Activated CD4-positive, alpha-beta memory T cell treated with anti-CD3 and anti-CD28 coated beads, Interleukin-2, amount 10 ng/mL, durations not matched to agents 7 days and 5 days (primary cell): ENCODE measurements at regions not wholly inside any gene's neighbourhood (a gene's known extent, or its start where the extent isn't known, plus 50 kb on each side); places are given as distances from the start of the nearest gene placed in this dataset.

Source experiments
- CTCF ChIA-PET: fragments of 350-600 bp; sonication (Branson Sonifier 250); formaldehyde crosslinking; loops from one replicate; lab custom pipeline; 2021; ENCODE audit warnings: antibody characterized with exemption, inconsistent platforms; lab: Charles Lee
- POLR2A ChIA-PET: fragments of 350-600 bp; sonication (Branson Sonifier 250); formaldehyde crosslinking; loops from one replicate; lab custom pipeline; 2021; ENCODE audit warnings: antibody characterized with exemption; lab: Charles Lee
- DNase-seq: peaks from one replicate; pipeline ENCODE4 v3.0.0-alpha.2; 2020
- H3K27ac Mint-ChIP-seq: one replicate; pipeline ENCODE4 v1.8.0; 2021; ENCODE audit warnings: mild to moderate bottlenecking, mixed read lengths
- H3K27me3 Mint-ChIP-seq: one replicate; pipeline ENCODE4 v1.8.0; 2021; ENCODE audit warnings: mixed read lengths
- H3K36me3 Mint-ChIP-seq: one replicate; pipeline ENCODE4 v1.8.0; 2021; ENCODE audit warnings: low read depth, mixed read lengths
- H3K4me1 Mint-ChIP-seq: one replicate; pipeline ENCODE4 v1.8.0; 2021; ENCODE audit warnings: mixed read lengths
- H3K4me3 Mint-ChIP-seq: one replicate; pipeline ENCODE4 v1.8.0; 2021; ENCODE audit warnings: mild to moderate bottlenecking, mixed read lengths
- H3K9me3 Mint-ChIP-seq: one replicate; pipeline ENCODE4 v1.8.0; 2021; ENCODE audit warnings: mixed read lengths

- CTCF ChIA-PET: no interaction called here
- Mint-ChIP-seq H3K27ac (no peak overlapping the region), H3K36me3 (no peaks in the 10 kb centered on the region), H3K4me1 (no peaks in the 10 kb centered on the region), H3K9me3 (no peaks in the 10 kb centered on the region), H3K4me3 (no peak overlapping the region), H3K27me3 (no peaks in the 10 kb centered on the region)
- POLR2A ChIA-PET: no interaction called here
- no peak for DNase-seq
Observed at GRCh38 chr7:15041226-15041625, 138.7 kb upstream of the DGKB start.

DNA sequence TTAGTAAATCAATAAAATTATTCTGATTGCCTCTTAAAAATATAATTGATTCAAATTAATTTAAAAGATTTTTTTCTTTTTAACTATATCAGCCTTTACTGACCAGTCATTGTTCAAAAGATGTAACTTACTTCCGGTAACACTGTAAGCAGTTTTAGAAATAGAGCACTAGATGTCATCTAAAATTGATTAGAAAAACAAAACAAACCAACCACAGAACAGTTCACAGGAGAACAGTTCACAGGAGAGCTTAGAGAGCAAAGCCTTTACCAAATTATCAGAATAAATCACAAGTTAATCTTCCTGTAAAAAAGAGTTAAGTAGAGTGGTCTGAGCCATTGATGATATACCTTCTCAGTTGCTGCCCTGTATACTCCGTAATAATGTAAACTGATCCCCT, 133.3 kb upstream of the DGKB start:
- no peak for DNase-seq
- ChIA-PET POLR2A (no interaction called here), CTCF (no interaction called here)
- no peak overlapping the region for H3K27ac Mint-ChIP-seq
- no peaks in the 10 kb centered on the region for H3K36me3 Mint-ChIP-seq
- no peaks in the 10 kb centered on the region for H3K27me3 Mint-ChIP-seq
- H3K4me3 Mint-ChIP-seq: no peak overlapping the region
- H3K4me1 Mint-ChIP-seq: no peaks in the 10 kb centered on the region
- H3K9me3 Mint-ChIP-seq: no peaks in the 10 kb centered on the region

DNA sequence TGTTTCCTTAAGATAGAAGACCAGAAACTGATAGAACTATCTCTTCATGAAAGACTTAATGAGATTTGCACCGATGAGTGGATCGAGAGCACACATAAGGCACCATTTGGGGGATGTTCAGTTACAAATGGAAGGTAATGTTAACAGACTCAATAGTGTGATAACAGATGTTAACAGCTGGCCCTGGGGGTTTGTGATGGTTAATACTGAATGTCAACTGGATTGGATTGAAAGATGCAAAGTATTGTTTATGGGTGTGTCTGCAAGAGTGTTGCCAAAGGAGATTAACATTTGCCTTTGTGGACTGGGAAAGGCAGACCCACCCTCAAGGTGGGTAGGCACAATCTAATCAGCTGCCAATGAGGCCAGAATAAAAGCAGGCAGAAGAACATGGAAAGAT, 130.5 kb upstream of the DGKB start:
- CTCF ChIA-PET: no interaction called here
- H3K27me3 Mint-ChIP-seq: no peaks in the 10 kb centered on the region
- POLR2A ChIA-PET: no interaction called here
- no peaks in the 10 kb centered on the region for H3K9me3 Mint-ChIP-seq
- DNase-seq: no peak
- H3K4me3 Mint-ChIP-seq: no peak overlapping the region
- no peaks in the 10 kb centered on the region for H3K4me1 Mint-ChIP-seq
- H3K27ac Mint-ChIP-seq: no peak overlapping the region
- H3K36me3 Mint-ChIP-seq: no peaks in the 10 kb centered on the region

GRCh38 chr7:15018981-15019380, 116.4 kb upstream of the DGKB start:
- Mint-ChIP-seq H3K36me3 (no peaks in the 10 kb centered on the region), H3K27ac (no peak overlapping the region), H3K27me3 (no peaks in the 10 kb centered on the region), H3K9me3 (no peaks in the 10 kb centered on the region), H3K4me1 (no peaks in the 10 kb centered on the region), H3K4me3 (no peak overlapping the region)
- ChIA-PET POLR2A (no interaction called here), CTCF (no interaction called here)
- no peak for DNase-seq

DNA sequence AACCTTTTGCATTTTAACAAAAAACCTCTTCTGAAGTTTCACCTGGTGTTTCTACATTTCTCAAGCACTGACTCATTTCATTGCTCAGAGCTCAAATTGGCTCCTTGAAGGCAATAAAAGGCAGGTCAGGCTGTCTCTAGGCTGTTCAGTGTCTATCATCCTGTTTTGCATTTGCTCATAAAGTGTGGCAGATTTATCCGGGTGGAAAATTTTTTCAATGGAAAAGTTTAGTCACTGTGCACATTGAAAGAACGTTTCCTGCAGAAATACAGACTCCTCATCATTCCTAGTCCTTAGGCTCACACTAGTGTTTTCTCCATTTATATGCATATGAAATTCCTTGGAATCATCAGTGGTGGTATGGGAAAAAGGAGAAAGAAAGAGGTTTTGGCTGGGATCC, 114.2 kb upstream of the DGKB start:
- H3K9me3 Mint-ChIP-seq: no peaks in the 10 kb centered on the region
- no peak overlapping the region for H3K4me3 Mint-ChIP-seq
- POLR2A ChIA-PET: no interaction called here
- CTCF ChIA-PET: interaction anchor here (0.7 to 1.6 kb wide), 2 partner anchors 8 to 318 kb away, joined by 3 to 4 read pairs; no protein-coding TSS in a partner anchor
- no peaks in the 10 kb centered on the region for H3K36me3 Mint-ChIP-seq
- H3K27me3 Mint-ChIP-seq: no peaks in the 10 kb centered on the region
- no peaks in the 10 kb centered on the region for H3K4me1 Mint-ChIP-seq
- no peak overlapping the region for H3K27ac Mint-ChIP-seq
- DNase-seq: no peak

DNA sequence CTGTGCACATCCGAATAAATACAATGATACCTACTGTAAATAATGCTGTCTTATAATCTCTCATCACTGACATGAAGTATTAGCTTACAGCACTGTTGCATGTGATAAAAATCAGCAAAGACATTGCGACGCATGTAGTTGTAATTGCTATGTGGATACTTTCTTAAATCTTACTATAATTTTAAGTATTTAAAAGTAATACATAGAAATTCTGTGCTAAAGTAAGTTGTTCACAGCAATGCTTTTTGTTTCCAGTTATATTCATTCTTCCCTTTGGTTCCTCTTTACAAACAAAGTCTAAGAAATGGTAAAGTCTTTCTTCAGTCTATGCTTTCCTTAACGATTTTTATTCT, 113.7 kb upstream of the DGKB start:
- POLR2A ChIA-PET: no interaction called here
- CTCF ChIA-PET: interaction anchor here (0.7 to 1.6 kb wide), 5 partner anchors 9 to 317 kb away, joined by 3 to 6 read pairs (median 4); no protein-coding TSS in a partner anchor

GRCh38 chr7:15015545-15016314, 113.2 kb upstream of the DGKB start:
- CTCF ChIA-PET: interaction anchor here (0.7 to 1.6 kb wide), 6 partner anchors 8 to 316 kb away, joined by 3 to 6 read pairs (median 4); no protein-coding TSS in a partner anchor
- Mint-ChIP-seq H3K36me3 (no peaks in the 10 kb centered on the region), H3K4me1 (no peaks in the 10 kb centered on the region), H3K27ac (no peak overlapping the region), H3K27me3 (no peaks in the 10 kb centered on the region), H3K4me3 (no peak overlapping the region), H3K9me3 (no peaks in the 10 kb centered on the region)
- POLR2A ChIA-PET: no interaction called here
- DNase-seq: no peak

More for the DNA sequence above, 113.7 kb upstream of the DGKB start:
- no peak for DNase-seq
- no peaks in the 10 kb centered on the region for H3K9me3 Mint-ChIP-seq
- H3K27me3 Mint-ChIP-seq: no peaks in the 10 kb centered on the region
- H3K36me3 Mint-ChIP-seq: no peaks in the 10 kb centered on the region
- no peaks in the 10 kb centered on the region for H3K4me1 Mint-ChIP-seq
- no peak overlapping the region for H3K27ac Mint-ChIP-seq
- no peak overlapping the region for H3K4me3 Mint-ChIP-seq

GRCh38 chr7:15012135-15012534, 109.6 kb upstream of the DGKB start:
- ChIA-PET POLR2A (no interaction called here), CTCF (no interaction called here)
- H3K4me1 Mint-ChIP-seq: no peaks in the 10 kb centered on the region

DNA sequence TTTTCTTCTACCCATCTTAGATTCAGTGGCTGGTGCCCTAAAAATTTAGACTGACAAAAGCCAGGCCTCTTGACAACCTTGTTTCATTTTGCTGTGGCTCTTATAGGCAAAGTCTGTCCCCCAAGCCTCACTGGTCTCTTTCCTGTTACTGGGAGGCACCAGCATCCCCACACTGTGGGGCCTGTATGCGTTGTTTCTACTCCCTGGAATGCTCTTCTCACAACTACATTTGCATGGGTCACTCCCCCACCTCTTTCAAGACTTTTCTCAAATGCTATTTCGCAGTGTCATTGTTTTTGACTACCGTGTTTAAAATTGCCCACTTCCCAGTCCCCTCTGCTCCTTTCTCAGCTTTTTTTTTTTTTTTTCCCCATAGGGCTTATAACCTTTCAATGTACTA, 108.7 kb upstream of the DGKB start:
- H3K27ac Mint-ChIP-seq: no peak overlapping the region
- H3K9me3 Mint-ChIP-seq: no peaks in the 10 kb centered on the region
- no peaks in the 10 kb centered on the region for H3K4me1 Mint-ChIP-seq
- ChIA-PET POLR2A (no interaction called here), CTCF (no interaction called here)
- no peak overlapping the region for H3K4me3 Mint-ChIP-seq
- H3K27me3 Mint-ChIP-seq: no peaks in the 10 kb centered on the region
- no peak for DNase-seq
- H3K36me3 Mint-ChIP-seq: no peaks in the 10 kb centered on the region

More at GRCh38 chr7:15012135-15012534, 109.6 kb upstream of the DGKB start:
- H3K27me3 Mint-ChIP-seq: no peaks in the 10 kb centered on the region
- no peaks in the 10 kb centered on the region for H3K36me3 Mint-ChIP-seq
- no peak overlapping the region for H3K27ac Mint-ChIP-seq
- DNase-seq: no peak
- no peaks in the 10 kb centered on the region for H3K9me3 Mint-ChIP-seq
- no peak overlapping the region for H3K4me3 Mint-ChIP-seq

GRCh38 chr7:15007507-15007906, 105.0 kb upstream of the DGKB start:
- no peaks in the 10 kb centered on the region for H3K4me1 Mint-ChIP-seq
- no peak overlapping the region for H3K4me3 Mint-ChIP-seq
- no peaks in the 10 kb centered on the region for H3K27me3 Mint-ChIP-seq

GRCh38 chr7:15005672-15006071, 103.1 kb upstream of the DGKB start:
- CTCF ChIA-PET: no interaction called here
- H3K27me3 Mint-ChIP-seq: no peaks in the 10 kb centered on the region
- no peaks in the 10 kb centered on the region for H3K9me3 Mint-ChIP-seq
- H3K27ac Mint-ChIP-seq: no peak overlapping the region
- no peak overlapping the region for H3K4me3 Mint-ChIP-seq
- POLR2A ChIA-PET: no interaction called here
- no peaks in the 10 kb centered on the region for H3K36me3 Mint-ChIP-seq
- DNase-seq: no peak
- no peaks in the 10 kb centered on the region for H3K4me1 Mint-ChIP-seq

More at GRCh38 chr7:15007507-15007906, 105.0 kb upstream of the DGKB start:
- DNase-seq: no peak
- H3K27ac Mint-ChIP-seq: no peak overlapping the region
- H3K36me3 Mint-ChIP-seq: no peaks in the 10 kb centered on the region
- H3K9me3 Mint-ChIP-seq: no peaks in the 10 kb centered on the region
- CTCF ChIA-PET: interaction anchor here (1.5 kb wide), 1 partner anchor 8 kb away, joined by 6 read pairs; no protein-coding TSS in a partner anchor
- POLR2A ChIA-PET: no interaction called here

GRCh38 chr7:15000157-15000556, 97.6 kb upstream of the DGKB start:
- no peak overlapping the region for H3K4me3 Mint-ChIP-seq
- no peaks in the 10 kb centered on the region for H3K27me3 Mint-ChIP-seq
- H3K4me1 Mint-ChIP-seq: no peaks in the 10 kb centered on the region
- H3K36me3 Mint-ChIP-seq: no peaks in the 10 kb centered on the region
- H3K27ac Mint-ChIP-seq: no peak overlapping the region
- ChIA-PET POLR2A (no interaction called here), CTCF (no interaction called here)
- DNase-seq: no peak
- peaks cover 4% of the 10 kb centered on the region for H3K9me3 Mint-ChIP-seq

- Mint-ChIP-seq H3K4me1 (no peaks in the 10 kb centered on the region), H3K27ac (no peak overlapping the region), H3K4me3 (no peak overlapping the region), H3K9me3 (peaks cover 4% of the 10 kb centered on the region), H3K36me3 (no peaks in the 10 kb centered on the region), H3K27me3 (no peaks in the 10 kb centered on the region)
- CTCF ChIA-PET: no interaction called here
- no peak for DNase-seq
- POLR2A ChIA-PET: no interaction called here
Observed at GRCh38 chr7:14999331-14999730, 96.8 kb upstream of the DGKB start.

DNA sequence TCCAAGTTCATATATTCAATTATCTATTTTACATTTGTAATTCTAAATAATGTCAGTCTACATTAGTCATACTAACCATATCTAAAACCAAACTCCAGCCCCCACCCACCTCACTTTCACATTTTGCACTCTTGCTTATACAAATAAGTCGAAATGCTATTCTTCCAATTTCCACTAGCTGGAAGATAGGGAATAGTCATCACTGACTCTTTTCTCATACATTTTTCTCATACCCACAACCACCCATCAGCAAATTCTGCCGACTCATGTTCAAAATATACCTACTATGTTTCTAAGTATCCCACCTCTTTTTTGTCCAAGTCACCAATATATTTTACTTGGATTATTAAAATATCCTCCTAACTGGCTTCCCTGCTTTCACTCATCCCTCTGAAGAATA, 93.2 kb upstream of the DGKB start:
- ChIA-PET POLR2A (no interaction called here), CTCF (no interaction called here)
- no peaks in the 10 kb centered on the region for H3K4me1 Mint-ChIP-seq
- H3K27me3 Mint-ChIP-seq: no peaks in the 10 kb centered on the region
- no peak overlapping the region for H3K4me3 Mint-ChIP-seq
- DNase-seq: no peak
- no peak overlapping the region for H3K27ac Mint-ChIP-seq
- H3K9me3 Mint-ChIP-seq: peaks cover 4% of the 10 kb centered on the region
- no peaks in the 10 kb centered on the region for H3K36me3 Mint-ChIP-seq
